Renal cortical epithelial cell (primary cell): ENCODE measurements at regions not wholly inside any gene's neighbourhood (a gene's known extent, or its start where the extent isn't known, plus 50 kb on each side); places are given as distances from the start of the nearest gene placed in this dataset.
"Not testable (repeated sequence)": the region's sequence is repeated elsewhere in the genome, so short reads cannot be mapped to it uniquely, and the experiment has no call there.

ENCODE experiments used
- DNase-seq: peaks from one replicate; pipeline ENCODE4 v3.0.0-alpha.2; 2011; ENCODE audit warnings: low read depth

DNA sequence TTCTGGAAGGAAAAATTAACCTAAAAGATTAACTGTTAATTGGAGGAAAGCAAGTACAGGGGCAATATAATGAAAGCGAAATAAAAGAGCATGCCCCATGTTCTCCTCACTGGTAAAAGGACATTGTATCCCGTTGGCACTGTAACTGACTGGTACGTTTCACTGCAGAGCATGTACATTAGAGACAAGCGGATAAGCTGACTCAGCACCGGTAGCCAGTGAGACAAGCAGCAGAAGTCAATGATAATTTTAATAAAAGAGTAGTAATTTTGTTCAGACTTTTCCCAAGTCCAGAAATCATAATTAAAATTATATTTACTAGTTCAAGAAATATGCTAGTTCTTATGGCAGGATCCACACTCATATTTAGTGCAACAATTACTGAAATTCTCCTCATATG, 161.5 kb upstream of the VWC2 start:
- DNase-seq: no peak

DNA sequence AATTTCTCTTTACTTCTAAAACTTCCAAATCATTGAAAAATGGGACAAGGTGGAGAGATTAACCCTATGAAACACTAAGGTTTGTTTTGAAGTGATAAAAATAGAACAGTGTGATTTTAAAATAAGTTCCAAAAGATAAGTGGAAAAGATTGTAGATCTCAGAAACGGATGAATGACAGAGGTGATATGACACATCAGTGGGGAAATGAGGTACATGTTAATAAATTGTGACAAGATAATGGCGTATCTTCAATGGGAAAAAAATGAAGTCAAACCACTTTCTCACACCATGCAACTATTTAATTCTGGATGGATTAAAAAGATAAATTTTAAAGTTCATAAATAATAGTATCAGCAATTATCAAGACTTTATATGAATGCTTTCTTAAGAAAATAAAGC, 159.7 kb upstream of the VWC2 start:
- DNase-seq: no peak

GRCh38 chr7:49614974-49615373, 158.5 kb upstream of the VWC2 start:
- DNase-seq: not testable (repeated sequence)

GRCh38 chr7:49618028-49618427, 155.4 kb upstream of the VWC2 start:
- no peak for DNase-seq

DNA sequence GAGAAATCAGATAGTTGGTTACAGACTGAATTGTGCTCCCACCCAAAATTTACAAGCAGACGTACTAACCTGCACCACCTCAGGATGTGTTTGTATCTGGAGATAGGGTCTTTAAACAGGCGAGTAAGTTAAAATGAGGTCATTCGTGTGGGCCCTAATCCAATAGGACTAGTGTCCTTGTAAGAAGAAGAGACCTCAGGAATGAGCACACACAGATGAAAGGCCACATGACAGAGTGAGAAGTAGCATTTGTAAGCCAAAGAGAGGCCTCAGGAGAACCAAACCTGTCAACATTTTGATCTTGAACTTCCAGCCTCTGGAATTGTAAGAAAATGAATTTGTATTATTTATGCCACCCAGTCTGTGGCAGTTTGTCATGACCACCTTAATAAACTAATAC, 149.5 kb upstream of the VWC2 start:
- no peak for DNase-seq

GRCh38 chr7:49624611-49625010, 148.8 kb upstream of the VWC2 start:
- no peak for DNase-seq

DNA sequence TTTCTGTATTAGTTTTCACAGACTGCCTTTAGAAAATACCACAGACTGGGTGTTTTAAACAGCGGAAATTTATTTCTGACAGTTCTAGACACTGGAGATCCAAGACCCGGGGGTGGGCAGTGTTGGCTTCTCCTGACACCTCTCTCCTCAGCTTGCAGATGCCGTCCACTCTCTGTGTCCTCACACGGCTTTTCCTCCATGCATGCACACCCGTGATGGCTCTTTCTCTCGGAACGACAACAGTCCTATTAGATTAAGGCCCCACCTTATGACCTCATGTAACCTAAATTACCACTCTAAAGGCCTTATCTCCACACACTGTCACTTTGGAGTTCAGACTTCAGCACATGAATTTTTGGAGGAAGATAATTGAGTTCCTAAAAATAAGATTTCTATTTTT, 142.9 kb upstream of the VWC2 start:
- DNase-seq: no peak

DNA sequence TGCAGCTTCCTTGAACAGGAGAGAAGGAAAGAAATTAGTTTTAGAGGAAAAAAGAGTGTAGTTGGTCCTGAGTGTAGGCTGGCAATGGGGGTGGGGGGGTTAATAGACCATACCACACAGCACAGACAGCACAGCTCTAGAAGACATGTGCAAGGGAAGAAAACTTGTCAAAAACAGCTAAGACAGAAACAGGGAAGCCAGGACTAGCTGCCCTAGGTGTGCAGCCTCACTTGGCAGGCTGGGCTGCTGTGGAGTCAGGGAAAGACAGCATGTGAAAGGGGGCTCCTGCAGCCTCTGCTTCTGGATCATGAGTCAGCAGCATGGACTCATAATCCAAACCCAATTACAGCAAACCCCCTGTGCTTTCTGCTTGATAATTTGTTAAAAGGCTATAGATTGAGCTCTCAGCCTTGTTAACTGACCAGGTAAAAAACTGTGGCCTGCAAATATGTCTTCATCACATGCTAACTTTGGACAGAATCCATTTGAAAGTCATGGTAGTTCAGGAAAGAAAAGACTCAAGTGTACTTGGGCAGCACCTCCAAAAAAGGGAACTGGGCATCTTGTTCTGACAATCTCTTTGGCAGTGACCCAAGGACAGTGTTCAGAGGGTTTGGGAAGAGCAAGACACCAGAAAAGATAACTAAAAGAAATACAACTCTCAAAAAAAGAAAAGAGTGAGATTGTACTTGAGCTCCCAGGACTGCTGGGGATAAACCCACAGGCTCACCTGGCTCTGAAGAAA, 142.2 kb upstream of the VWC2 start:
- DNase-seq: no peak

DNA sequence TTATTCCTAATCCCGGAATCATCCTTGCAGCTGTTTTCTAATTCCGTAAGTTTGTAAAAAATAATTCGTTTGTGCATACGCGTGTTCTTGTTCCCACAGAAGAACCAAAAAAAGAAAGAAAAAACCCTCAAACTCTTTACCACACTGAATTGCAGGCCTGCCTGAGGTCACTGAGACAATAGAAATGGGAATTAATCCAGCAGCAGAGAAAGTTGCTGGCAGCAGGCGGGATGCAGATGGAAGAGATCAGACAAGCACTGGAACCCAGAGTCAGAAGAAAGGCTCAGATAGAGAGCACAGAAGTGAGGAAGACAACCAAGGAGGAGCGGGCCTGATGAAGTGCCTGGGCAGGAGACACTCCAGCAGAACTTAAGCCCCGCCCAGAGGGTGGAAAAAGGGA, 141.5 kb upstream of the VWC2 start:
- no peak for DNase-seq

- DNase-seq: no peak
These were observed 137.6 kb upstream of the VWC2 start for GRCh38 chr7:49635800-49636199.

DNA sequence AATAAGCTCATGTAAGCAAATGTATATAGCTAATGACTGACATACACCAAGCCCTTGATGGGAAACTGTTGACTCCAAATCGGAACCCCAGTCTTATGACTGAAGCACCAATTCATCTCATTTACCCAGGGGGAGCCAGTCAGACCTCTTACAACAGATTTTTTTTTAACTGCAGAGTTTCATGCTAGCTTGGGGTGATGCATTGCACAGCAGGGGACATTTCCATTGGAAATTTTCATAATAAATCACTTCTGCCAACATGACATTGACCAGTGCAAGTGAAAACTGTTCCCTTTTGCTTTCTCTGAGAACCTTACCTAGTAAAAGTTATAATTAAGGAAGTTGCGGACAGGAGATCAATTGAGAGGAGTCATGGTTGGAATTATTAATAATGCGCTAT, 137.0 kb upstream of the VWC2 start:
- DNase-seq: no peak

- no peak for DNase-seq
These were observed 135.3 kb upstream of the VWC2 start for GRCh38 chr7:49638166-49638565.

DNA sequence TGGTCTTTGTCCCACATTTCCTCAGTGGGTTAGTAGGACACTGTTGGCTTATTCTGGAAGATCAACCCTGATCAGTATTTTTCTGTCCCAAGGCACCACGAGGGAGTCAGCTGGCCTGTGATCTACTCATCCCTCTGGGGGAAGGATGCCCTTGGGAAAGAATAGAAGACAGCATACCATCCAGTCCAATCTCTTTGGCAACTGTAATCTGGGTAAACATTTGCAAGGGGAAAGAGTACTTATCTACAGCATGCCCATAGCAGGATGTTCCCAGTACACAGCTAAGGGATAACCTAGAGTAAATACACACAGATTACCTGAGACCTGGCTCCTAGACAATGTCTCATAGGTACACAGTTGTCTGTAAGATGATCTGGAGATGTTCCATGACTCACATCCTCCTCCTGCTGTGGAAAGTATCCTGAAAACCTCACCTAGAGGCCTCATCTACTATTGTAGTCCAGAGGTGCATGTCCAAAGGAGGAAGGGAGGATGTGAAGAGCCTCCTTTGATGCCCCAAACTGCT, 134.3 kb upstream of the VWC2 start:
- no peak for DNase-seq

GRCh38 chr7:49639808-49640207, 133.6 kb upstream of the VWC2 start:
- no peak for DNase-seq

DNA sequence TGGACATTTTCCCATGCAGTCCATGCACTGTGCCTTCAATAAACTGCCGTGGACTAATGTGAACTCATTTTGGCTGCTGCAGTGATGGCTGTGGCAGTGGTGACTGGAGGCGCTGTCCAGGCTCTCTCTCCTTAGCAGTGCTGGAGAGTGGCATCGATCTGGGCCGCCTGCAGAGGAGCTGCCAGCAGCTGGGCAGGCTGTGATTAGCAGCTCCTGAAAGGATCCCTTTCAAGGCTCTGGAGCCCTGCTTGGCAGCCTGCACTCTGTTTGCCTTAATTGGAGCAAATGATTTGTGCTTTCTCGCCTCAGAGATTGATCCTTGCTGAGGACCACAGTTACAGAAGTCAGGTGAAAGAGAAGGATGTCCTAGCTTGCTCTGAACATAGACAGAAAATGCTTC, 130.1 kb upstream of the VWC2 start:
- DNase-seq: no peak

DNA sequence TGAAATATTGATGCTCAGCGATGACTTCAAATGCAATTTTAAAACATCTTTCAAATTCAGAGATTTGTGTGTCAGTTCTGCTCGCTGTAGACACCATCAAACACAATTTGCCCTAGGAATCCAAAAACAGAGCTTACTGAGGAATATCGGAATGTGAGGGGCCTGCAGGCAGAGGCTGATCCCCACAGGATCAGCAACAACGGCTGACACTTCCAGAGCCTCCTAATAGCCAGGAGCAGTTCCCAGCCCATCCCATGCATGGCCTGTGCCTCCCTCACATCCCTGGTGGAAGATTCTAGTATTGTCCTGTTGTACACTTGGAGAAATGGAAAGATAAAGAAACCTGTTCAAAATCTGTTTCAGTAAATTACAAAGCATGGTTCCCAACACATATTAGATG, 129.7 kb upstream of the VWC2 start:
- DNase-seq: no peak

- no peak for DNase-seq
These were observed 128.9 kb upstream of the VWC2 start for GRCh38 chr7:49644396-49645166.

DNA sequence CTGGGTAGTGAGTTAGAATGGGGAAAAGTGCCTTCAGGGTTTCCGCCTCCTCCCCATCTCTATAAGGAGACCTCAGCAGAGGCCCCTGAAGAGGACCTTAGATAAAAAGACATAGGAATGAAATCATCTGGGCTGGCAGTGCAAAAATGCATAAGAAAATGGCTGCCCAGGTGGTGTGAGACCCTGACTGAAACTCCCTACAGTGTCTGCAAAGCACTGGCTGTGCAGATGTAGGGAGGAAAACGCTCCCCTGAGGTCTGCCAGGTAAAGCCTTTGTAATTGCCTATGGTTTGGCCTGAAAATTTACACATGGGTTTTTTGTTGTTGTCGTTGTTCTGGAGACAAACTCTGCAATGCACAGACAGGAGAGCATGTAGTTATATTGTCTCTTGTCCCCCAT, 128.1 kb upstream of the VWC2 start:
- no peak for DNase-seq

DNA sequence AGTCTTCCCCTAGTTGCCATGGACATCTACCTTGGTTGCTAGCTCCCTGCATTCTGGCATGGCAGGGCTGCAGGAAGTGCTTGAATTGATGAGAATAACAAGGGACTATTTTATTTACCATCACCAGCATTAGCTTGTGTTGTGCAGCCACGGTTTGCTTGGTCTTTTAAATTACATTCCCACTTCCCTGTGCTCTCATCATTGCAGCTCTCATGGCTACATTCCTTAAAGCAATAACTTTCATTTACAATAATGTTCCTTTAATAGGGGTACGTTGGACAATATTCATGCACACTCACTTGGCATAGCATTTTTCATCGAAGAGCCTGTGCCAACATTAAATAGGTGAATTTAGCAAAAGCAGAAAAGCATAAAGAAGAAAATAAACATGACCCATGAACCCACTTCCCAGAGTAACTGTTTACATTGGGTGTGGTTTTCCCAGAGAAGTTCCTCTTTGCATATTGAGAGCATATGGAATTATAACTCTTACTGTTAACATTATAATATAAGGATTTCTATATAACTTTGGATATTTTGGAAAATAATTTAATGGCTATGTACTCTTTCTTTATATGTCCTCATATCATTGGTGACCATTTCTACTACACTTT, 113.2 kb upstream of the VWC2 start:
- DNase-seq: no peak

DNA sequence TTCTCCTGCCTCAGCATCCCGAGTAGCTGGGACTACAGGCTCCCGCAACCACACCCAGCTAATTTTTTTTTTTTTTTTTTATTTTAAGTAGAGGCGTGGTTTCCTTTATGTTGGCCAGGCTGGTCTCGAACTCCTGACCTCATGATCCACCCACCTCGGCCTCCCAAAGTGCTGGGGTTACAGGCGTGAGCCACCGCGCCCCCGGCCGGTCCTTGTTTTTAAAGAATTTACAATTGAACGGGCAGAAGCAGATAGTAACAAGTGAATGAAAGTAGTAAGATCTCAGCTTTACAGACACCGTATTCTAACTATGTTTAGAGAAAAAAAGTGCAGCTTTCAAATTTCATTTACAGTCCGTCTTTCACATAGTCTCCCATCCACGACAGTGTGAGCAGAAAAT, 112.5 kb upstream of the VWC2 start:
- DNase-seq: no peak

GRCh38 chr7:49665963-49666362, 107.5 kb upstream of the VWC2 start:
- not testable (repeated sequence) for DNase-seq

- no peak for DNase-seq
These were observed 106.7 kb upstream of the VWC2 start for GRCh38 chr7:49666764-49667163.

- no peak for DNase-seq
These were observed 104.2 kb upstream of the VWC2 start for GRCh38 chr7:49669285-49669684.
